ENCODE measurements at regions not wholly inside any gene's neighbourhood (a gene's known extent, or its start where the extent isn't known, plus 50 kb on each side); places are given as distances from the start of the nearest gene placed in this dataset.
A peak's percentile ranks its signal among the peaks of the same experiment; 100 is the strongest.
"Not testable (repeated sequence)": the region's sequence is repeated elsewhere in the genome, so short reads cannot be mapped to it uniquely, and the experiment has no call there.

DNA sequence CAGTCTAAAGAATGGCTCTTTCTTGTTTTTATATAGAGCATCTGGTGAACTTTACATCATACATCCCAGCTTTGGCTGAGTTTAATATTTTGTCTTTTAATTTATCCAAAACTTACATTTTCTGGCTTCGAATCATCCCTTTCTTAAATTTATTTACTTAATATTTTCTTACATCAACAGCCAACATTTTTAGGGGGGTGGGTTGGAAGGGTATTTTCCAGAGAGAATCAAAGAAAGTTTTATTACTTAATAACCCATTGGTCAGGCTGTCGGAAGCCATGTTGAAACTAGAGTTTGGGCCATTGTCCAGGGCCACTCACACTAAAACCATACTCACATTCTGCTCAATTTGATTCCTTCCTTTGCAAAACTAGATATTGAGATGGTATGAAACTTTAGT lies 220.2 kb downstream of the AEBP2 start:
- Mint-ChIP-seq H3K4me1 (ENCODE audit: low read depth in 2 of 2) (no peaks in the 10 kb centered on the region), H3K36me3 (no peaks in the 10 kb centered on the region), H3K27me3 (no peaks in the 10 kb centered on the region), H3K9me3 (no peaks in the 10 kb centered on the region), H3K27ac (no peak overlapping the region), H3K4me3 (no peak overlapping the region)
- ATAC-seq (no peak), DNase-seq (ENCODE audit: low spot score) (no peak)

DNA sequence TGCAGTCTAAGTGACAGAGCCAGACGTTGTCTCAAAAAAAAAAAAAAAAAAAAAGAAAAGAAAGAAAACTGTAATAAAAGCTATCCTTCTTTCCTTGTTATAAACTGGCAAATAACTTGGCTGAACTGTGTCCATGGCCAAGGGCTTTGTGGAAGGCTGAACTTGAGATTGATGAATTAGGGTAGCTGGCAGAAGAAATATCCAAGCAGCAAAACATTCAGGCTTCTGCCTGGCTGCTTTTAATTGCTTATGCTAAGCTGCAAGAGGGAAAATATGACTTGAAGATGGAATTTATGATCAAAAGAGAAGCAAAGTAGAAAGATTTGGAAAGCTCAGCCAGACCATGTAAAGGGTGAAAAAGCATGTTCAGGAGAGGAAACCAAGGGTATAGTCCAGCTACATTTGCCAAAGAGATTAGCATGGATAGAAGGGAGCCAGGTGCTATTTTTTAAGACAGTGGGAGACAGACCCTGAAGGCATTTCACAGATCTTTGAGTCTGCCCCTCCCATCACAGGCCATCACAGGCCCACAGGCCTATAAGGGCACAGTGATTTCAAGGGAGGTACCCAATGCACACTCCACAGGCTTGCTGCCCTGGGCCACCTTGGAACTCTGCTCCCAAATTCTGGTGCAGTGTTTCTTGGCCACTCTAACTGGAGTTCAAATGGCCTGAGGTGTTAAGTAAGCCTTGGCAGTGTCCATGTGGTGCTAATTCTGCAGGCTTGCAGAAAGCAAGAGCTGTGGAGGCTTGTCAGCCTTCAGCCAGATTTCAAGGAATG lies 226.0 kb downstream of the AEBP2 start:
- H3K4me3 Mint-ChIP-seq, result no peak overlapping the region
- no peaks in the 10 kb centered on the region for H3K4me1 Mint-ChIP-seq (ENCODE audit: low read depth in 2 of 2)
- no peak overlapping the region for H3K27ac Mint-ChIP-seq
- no peaks in the 10 kb centered on the region for H3K9me3 Mint-ChIP-seq
- H3K27me3 Mint-ChIP-seq, result peaks cover 0 to 3% of the 10 kb centered on the region in 2 donors
- ATAC-seq, result no peak
- DNase-seq (ENCODE audit: low spot score), result no peak
- H3K36me3 Mint-ChIP-seq, result no peaks in the 10 kb centered on the region

DNA sequence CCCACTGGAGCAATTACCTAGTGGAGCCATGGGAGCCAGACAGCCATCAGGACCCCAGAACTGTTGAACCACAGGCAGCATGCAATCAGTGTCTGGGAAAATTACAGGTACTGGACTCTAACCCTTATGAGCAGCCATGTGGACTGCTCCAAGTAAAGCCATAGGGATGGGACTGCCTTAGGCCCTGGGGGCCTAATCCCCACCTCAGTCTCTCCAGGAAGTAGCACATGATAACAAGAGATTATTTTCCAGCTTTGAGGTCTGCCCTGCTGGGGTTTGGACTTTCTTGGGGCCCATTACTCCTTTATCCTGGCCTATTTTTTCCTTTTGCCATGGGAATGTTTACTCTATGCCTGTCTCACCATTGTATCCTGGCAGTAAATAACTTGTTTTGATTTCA lies 226.8 kb downstream of the AEBP2 start:
- no peak for ATAC-seq
- no peak overlapping the region for H3K4me3 Mint-ChIP-seq
- no peak overlapping the region for H3K27ac Mint-ChIP-seq
- H3K27me3 Mint-ChIP-seq, result peaks cover 0 to 3% of the 10 kb centered on the region in 2 donors
- H3K36me3 Mint-ChIP-seq, result no peaks in the 10 kb centered on the region
- no peaks in the 10 kb centered on the region for H3K9me3 Mint-ChIP-seq
- H3K4me1 Mint-ChIP-seq (ENCODE audit: low read depth in 2 of 2), result no peaks in the 10 kb centered on the region
- no peak for DNase-seq (ENCODE audit: low spot score)

DNA sequence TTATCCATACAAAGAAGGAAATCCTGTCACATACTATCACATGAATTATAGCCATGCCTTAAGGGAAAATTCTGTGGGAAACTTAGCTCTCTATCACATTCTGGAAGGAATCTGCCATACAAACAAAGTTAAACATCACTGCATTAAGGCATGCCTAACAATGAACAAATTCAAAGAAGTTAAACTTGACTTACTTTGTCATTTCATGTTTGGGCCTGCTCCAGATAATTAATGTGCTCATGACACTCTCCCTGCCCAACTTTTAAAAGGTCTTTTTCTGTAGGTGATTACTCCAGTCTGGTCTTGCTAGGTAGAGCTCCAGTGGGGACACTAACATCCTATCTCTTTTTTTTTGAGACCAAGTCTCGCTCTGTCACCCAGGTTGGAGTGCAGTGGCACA lies 230.5 kb downstream of the AEBP2 start:
- DNase-seq (ENCODE audit: low spot score) (no peak), ATAC-seq (no peak)
- no peaks in the 10 kb centered on the region for H3K36me3 Mint-ChIP-seq
- no peaks in the 10 kb centered on the region for H3K9me3 Mint-ChIP-seq
- H3K27me3 Mint-ChIP-seq, result peaks cover 0 to 3% of the 10 kb centered on the region in 2 donors
- H3K27ac Mint-ChIP-seq, result peak overlapping the region in 1 of 2 donors; percentile 20
- no peak overlapping the region for H3K4me3 Mint-ChIP-seq
- H3K4me1 Mint-ChIP-seq (ENCODE audit: low read depth in 2 of 2), result no peaks in the 10 kb centered on the region

DNA sequence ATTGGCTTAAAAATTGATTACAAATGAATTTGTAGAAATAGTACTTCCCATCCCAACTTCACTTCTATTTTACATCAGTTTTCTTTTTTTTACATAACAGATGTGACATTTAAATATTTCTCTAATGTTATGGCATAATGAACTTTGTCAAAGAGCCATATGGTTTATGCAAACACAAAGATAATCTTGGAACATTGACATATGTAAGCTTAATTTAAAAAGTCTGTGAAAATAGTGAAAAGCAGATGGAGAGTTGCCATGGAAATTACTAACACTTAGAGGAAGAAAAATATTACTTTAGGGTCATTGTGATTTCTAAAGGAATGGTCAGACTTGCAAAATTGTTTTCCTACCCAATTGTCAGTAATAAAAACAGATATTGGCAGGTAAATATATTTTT lies 232.4 kb downstream of the AEBP2 start:
- H3K27me3 Mint-ChIP-seq, result peaks cover 0 to 3% of the 10 kb centered on the region in 2 donors
- no peak overlapping the region for H3K27ac Mint-ChIP-seq
- peaks cover 3% of the 10 kb centered on the region for H3K9me3 Mint-ChIP-seq
- no peak for DNase-seq (ENCODE audit: low spot score)
- ATAC-seq, result no peak
- H3K4me1 Mint-ChIP-seq (ENCODE audit: low read depth in 2 of 2), result peaks cover 2 to 4% of the 10 kb centered on the region in 2 donors
- H3K4me3 Mint-ChIP-seq, result no peak overlapping the region
- peaks cover 2% of the 10 kb centered on the region for H3K36me3 Mint-ChIP-seq

DNA sequence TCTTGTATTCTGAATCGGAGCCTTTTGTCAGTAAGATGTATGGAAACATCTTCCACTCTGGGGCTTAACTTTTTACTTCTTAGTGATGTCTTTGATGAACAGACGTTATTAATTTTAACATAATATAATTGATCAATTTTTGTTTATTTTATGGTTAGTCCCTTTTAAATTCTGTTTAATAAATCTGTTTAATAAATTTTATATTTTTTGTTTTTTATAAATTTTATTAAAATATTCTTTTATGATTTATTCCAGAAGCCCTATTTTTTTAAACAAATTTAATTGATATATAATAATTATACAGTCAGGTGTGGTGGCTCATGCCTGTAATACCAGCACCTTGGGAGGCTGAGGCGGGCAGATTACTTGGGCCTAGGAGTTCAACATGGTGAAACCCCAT lies 235.1 kb downstream of the AEBP2 start:
- Mint-ChIP-seq H3K4me3 (no peak overlapping the region), H3K9me3 (peaks cover 13% of the 10 kb centered on the region), H3K36me3 (peaks cover 25% of the 10 kb centered on the region), H3K4me1 (ENCODE audit: low read depth in 2 of 2) (peaks cover 22 to 29% of the 10 kb centered on the region in 2 donors), H3K27ac (no peak overlapping the region), H3K27me3 (no peaks in the 10 kb centered on the region)
- ATAC-seq, result no peak
- DNase-seq (ENCODE audit: low spot score), result no peak

DNA sequence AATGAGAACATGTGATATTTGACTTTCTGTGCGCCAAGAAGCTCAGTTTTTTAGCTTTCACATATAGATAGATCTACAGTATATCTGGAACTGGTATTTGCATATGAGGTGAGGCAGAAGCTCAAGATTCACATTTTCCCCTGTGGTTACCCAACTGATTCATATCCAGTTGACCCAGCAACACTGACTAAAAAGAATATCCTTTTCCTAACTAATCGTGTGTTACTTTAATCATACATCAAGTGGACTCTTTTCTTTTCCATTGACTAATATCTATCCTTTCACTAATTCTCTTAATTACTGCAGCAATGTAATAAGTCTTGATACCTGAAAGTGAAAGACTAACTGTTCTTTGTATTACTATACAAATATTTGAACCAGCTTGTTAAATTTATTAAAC lies 236.1 kb downstream of the AEBP2 start:
- peaks cover 31 to 38% of the 10 kb centered on the region in 2 donors for H3K4me1 Mint-ChIP-seq (ENCODE audit: low read depth in 2 of 2)
- DNase-seq (ENCODE audit: low spot score), result no peak
- H3K4me3 Mint-ChIP-seq, result peak overlapping the region; percentile 17
- H3K36me3 Mint-ChIP-seq, result peaks cover 33% of the 10 kb centered on the region
- no peaks in the 10 kb centered on the region for H3K27me3 Mint-ChIP-seq
- peak; percentile 83 to 96 for ATAC-seq
- H3K9me3 Mint-ChIP-seq, result peaks cover 21% of the 10 kb centered on the region
- H3K27ac Mint-ChIP-seq, result peak overlapping the region in 1 of 2 donors; percentile 40

DNA sequence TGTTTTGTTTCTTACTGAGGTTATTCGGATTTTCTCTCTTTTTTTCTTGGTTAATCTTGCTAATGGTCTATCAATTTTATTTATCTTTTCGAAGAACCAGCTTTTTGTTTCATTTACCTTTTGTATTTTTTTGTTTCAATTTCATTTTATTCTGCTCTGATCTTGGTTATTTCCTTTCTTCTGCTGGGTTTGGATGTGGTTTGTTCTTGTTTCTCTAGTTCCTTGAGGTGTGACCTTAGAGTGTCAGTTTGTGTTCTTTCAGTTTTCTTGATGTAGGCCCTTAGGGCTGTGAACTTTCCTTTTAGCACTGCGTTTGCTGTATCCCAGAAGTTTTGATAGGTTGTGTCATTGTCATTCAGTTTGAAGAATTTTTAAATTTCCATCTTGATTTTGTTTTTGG lies 239.2 kb downstream of the AEBP2 start:
- H3K36me3 Mint-ChIP-seq, result peaks cover 33% of the 10 kb centered on the region
- peak overlapping the region; percentile 75 for H3K4me3 Mint-ChIP-seq
- ATAC-seq; DNase-seq (ENCODE audit: low spot score); H3K27me3 Mint-ChIP-seq: not testable (repeated sequence)
- H3K27ac Mint-ChIP-seq, result peak overlapping the region; percentile 81 to 89
- peaks cover 37 to 40% of the 10 kb centered on the region in 2 donors for H3K4me1 Mint-ChIP-seq (ENCODE audit: low read depth in 2 of 2)
- H3K9me3 Mint-ChIP-seq, result peaks cover 23% of the 10 kb centered on the region

DNA sequence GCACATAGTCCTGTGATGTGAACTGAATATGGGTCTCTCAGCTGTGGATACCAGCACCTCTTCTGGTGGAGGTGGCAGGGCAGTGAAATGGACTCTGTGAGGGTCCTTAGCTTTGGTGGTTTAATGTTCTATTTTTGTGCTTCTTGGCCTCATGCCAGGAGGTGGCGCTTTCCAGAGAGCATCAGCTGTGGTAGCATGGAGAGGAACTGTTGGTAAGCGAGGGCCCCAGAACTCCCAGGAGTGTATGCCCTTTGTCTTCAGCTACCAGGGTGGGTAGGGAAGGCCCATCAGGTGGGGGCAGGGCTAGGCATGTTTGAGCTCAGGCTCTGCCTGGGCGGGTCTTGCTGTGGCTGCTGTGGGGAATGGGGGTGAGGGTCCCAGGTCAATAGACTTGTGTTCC lies 241.7 kb downstream of the AEBP2 start:
- H3K27ac Mint-ChIP-seq, result peak overlapping the region; percentile 81 to 89
- no peak for DNase-seq (ENCODE audit: low spot score)
- H3K4me1 Mint-ChIP-seq (ENCODE audit: low read depth in 2 of 2), result peaks cover 37 to 40% of the 10 kb centered on the region in 2 donors
- H3K27me3 Mint-ChIP-seq, result no peaks in the 10 kb centered on the region
- H3K36me3 Mint-ChIP-seq, result peaks cover 33% of the 10 kb centered on the region
- H3K4me3 Mint-ChIP-seq, result no peak overlapping the region
- ATAC-seq, result no peak
- H3K9me3 Mint-ChIP-seq, result peaks cover 24% of the 10 kb centered on the region

DNA sequence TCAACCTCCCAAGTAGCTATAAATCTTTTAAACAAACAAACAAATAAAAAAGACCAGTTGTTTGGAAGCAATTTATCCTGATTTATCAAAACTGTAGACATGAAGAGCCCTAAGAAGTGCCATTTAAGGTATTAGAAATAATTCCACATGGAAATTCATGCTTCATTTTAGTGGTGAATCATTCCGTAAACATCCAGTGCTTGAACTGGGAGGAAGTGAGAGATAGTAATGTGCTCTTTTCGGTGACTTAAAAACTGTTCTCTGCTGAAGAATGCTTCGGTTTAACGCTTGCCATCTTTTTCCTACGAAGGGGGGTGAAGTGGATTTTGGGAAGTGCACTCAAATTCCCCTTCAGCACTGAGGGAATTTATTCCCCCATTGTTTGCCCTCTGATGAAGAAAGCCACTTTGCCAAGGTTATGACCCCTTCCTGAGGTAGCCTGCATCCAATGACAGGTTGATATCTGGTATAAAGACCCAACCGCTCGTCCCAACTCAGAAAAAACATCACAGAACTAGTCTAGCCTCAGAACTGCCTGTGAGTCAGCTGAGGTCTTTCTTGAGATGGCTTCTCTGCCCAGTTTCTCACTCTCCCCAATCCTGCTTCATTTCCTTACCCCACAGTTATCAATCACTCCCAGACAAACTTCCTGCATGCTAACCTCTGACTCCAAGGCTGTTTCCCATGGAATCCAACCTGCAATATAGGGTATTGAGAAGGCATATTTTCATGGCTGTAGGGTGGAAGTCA lies 244.1 kb downstream of the AEBP2 start:
- ATAC-seq, result no peak
- Mint-ChIP-seq H3K27ac (no peak overlapping the region), H3K36me3 (peaks cover 17% of the 10 kb centered on the region), H3K9me3 (peaks cover 17% of the 10 kb centered on the region), H3K4me1 (ENCODE audit: low read depth in 2 of 2) (peaks cover 21 to 29% of the 10 kb centered on the region in 2 donors), H3K27me3 (no peaks in the 10 kb centered on the region), H3K4me3 (no peak overlapping the region)
- no peak for DNase-seq (ENCODE audit: low spot score)

DNA sequence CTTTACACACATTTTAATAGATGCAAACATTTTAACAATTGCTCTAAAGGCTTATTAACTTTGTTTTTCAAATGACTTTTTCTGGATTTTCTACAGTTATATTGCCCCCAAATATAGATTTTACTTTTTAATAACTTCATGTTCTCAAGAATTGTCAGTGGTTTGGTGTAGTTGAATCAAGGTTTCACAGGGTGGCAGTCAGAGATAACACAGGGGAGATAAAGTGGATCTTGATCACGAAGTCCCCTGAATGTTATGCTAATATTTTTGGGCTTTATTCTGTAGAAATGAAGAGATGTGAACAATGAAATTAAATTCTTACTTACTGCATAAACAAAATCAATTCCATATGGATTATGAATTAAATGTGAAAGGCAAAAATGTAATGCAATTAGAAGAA lies 248.1 kb downstream of the AEBP2 start:
- H3K4me3 Mint-ChIP-seq, result no peak overlapping the region
- no peak for DNase-seq (ENCODE audit: low spot score)
- peaks cover 3% of the 10 kb centered on the region for H3K9me3 Mint-ChIP-seq
- ATAC-seq, result no peak
- H3K27me3 Mint-ChIP-seq, result no peaks in the 10 kb centered on the region
- peaks cover 0 to 6% of the 10 kb centered on the region in 2 donors for H3K4me1 Mint-ChIP-seq (ENCODE audit: low read depth in 2 of 2)
- no peaks in the 10 kb centered on the region for H3K36me3 Mint-ChIP-seq
- no peak overlapping the region for H3K27ac Mint-ChIP-seq

DNA sequence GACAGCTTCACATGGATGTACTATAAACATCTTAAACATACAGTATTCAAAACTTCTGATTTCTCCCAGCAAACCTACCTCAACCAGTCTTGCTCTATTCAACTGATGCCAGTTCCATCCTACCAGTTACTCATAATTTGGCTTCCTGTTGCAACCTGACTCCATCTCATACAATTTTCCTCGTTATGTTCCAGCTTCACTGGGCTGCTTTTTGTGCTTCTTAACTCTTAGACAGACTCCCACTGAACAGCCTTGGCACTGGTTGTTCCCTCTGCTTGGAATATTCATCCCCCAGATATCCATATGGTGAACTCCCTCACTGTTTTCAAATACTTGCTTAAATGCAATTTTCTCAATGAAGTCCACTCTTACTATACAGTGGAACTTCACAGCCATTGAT lies 249.2 kb downstream of the AEBP2 start:
- no peak for DNase-seq (ENCODE audit: low spot score)
- Mint-ChIP-seq H3K27ac (no peak overlapping the region), H3K27me3 (no peaks in the 10 kb centered on the region), H3K36me3 (no peaks in the 10 kb centered on the region), H3K4me3 (no peak overlapping the region), H3K4me1 (ENCODE audit: low read depth in 2 of 2) (peaks cover 0 to 5% of the 10 kb centered on the region in 2 donors), H3K9me3 (peaks cover 3% of the 10 kb centered on the region)
- no peak for ATAC-seq

DNA sequence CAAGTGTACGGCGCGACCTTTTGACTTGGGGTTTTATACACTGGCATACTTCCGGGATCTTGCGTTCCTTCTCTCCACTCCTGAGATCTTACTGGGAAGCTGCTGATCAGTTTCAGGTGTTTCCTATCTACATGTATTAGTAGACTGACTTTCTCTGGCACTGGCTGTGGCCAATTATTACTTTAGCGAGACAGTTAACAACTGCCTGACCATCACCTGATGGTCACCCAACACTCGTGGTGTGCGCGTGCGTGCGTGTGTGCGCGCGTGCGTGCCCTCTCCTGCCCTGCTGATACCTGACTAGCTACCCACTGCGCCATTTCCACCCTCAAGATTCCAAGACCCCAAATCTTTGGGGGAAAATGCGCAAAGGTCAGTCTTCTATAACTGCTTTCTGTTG lies 249.9 kb downstream of the AEBP2 start:
- no peak for ATAC-seq
- H3K4me1 Mint-ChIP-seq (ENCODE audit: low read depth in 2 of 2), result peaks cover 0 to 3% of the 10 kb centered on the region in 2 donors
- no peak overlapping the region for H3K4me3 Mint-ChIP-seq
- DNase-seq (ENCODE audit: low spot score), result no peak
- H3K27me3 Mint-ChIP-seq, result no peaks in the 10 kb centered on the region
- H3K9me3 Mint-ChIP-seq, result peaks cover 3% of the 10 kb centered on the region
- H3K27ac Mint-ChIP-seq, result no peak overlapping the region
- H3K36me3 Mint-ChIP-seq, result no peaks in the 10 kb centered on the region

DNA sequence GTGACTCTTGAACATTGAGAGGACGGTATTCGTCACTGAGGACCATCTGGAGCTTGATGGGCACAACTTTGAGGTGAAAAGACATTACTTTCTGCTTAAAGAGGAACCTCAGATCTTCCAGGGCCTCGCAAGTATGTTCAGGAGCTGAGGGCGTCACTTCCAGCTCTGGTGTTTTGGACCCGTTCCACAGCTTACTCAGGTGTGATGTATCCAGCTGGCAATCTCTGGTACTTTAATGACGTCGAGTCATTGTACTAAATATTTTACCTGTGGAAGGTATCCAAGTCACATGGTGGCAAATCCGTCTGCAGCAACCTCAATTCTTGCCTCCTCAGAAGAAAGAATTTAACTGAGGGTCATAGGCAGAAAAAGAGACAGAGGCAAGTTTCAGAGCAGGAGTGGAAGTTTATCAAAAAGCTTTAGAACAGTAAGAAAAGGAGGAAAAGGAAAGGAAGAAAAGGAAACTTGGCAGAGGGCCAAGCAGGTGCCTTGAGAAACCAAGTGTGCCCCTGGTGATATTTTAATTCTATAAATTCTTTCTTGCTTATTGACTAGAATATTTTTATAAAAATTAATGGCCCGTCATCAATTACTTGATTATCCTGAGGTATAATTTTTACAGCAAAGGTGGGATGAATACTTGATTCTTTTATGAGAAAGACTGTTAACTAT lies 250.6 kb downstream of the AEBP2 start:
- no peak for ATAC-seq
- Mint-ChIP-seq H3K9me3 (peaks cover 3% of the 10 kb centered on the region), H3K36me3 (no peaks in the 10 kb centered on the region), H3K27me3 (no peaks in the 10 kb centered on the region), H3K4me3 (no peak overlapping the region), H3K4me1 (ENCODE audit: low read depth in 2 of 2) (peaks cover 7 to 9% of the 10 kb centered on the region in 2 donors), H3K27ac (no peak overlapping the region)
- no peak for DNase-seq (ENCODE audit: low spot score)
